Kidney epithelial cell (primary cell): ENCODE measurements at regions not wholly inside any gene's neighbourhood (a gene's known extent, or its start where the extent isn't known, plus 50 kb on each side); places are given as distances from the start of the nearest gene placed in this dataset.

ENCODE experiments used
- DNase-seq: peaks from one replicate; pipeline ENCODE4 v3.0.0-alpha.2; 2010; ENCODE audit warnings: low read depth
- H3K27me3 ChIP-seq: 2 replicates; pipeline ENCODE4 v1.6.0; 2011; ENCODE audit warnings: low read length; ENCODE audit not compliant: control insufficient read depth, insufficient read depth
- H3K36me3 ChIP-seq: 2 replicates; pipeline ENCODE4 v1.5.1; 2011; ENCODE audit warnings: low read length; ENCODE audit not compliant: control insufficient read depth, insufficient read depth
- H3K4me3 ChIP-seq: 2 replicates; pipeline ENCODE4 v1.5.1; 2011; ENCODE audit warnings: low read depth, mild to moderate bottlenecking, control low read depth, low read length
- TF ChIP-seq, protein P1 (sequence below): IDR thresholded peaks from 2 replicates; pipeline ENCODE4 v1.5.1; 2011; ENCODE audit warnings: mild to moderate bottlenecking, moderate library complexity, low read length, control low read depth, inconsistent platforms; ENCODE audit not compliant: insufficient read depth, poor library complexity, severe bottlenecking

DNA sequence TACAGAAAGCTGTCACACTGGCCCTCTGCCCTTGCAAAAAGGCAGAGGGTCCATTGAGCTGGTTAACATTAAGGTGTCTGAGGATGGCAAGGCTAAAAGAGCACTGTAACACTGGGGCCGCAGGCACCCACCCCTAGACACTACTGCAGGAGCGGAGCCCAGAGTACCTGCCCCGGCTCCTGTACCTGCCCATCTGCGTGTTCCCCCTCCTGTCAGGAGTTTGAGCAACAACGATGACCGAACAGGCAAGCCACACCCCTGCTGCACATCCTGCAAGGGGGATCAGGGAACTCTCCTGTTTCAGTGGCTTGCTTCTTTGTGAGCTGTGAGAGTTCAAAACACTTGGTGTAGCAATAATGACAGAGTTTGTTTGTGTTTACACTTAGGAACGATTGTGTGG lies 117.4 kb upstream of the STARD13 start:
- Histone ChIP-seq H3K27me3 (no peaks in the 10 kb centered on the region), H3K36me3 (no peaks in the 10 kb centered on the region), H3K4me3 (no peak overlapping the region)
- DNase-seq, result no peak
- TF ChIP-seq, protein P1, sequence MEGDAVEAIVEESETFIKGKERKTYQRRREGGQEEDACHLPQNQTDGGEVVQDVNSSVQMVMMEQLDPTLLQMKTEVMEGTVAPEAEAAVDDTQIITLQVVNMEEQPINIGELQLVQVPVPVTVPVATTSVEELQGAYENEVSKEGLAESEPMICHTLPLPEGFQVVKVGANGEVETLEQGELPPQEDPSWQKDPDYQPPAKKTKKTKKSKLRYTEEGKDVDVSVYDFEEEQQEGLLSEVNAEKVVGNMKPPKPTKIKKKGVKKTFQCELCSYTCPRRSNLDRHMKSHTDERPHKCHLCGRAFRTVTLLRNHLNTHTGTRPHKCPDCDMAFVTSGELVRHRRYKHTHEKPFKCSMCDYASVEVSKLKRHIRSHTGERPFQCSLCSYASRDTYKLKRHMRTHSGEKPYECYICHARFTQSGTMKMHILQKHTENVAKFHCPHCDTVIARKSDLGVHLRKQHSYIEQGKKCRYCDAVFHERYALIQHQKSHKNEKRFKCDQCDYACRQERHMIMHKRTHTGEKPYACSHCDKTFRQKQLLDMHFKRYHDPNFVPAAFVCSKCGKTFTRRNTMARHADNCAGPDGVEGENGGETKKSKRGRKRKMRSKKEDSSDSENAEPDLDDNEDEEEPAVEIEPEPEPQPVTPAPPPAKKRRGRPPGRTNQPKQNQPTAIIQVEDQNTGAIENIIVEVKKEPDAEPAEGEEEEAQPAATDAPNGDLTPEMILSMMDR, result no peak

DNA sequence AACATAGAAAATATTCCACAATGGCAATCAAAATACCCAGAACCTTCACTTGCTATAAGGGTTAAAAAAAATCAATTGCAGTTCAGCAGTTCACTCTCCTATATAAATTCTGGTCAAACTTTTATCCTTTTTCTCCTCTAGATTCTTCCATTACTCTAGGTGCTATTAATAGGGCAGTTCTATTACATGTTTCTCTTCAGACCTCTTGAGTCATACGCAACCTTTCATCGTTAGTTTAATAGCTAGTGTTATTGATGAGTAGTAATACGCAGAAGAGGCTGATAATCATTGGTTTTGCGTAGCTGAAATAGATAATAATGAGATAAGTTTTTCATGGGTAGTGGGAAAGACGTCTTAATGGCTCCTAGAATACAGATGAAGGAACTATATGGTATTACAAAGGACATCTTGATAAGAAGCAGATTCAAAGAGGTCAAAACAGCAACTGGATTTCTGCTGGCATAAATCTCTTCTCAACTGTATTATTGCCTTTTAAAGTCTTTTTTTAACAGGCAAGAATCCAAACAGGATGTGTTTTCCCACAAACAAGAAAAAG lies 118.3 kb upstream of the STARD13 start:
- H3K27me3 ChIP-seq, result no peaks in the 10 kb centered on the region
- TF ChIP-seq, protein P1, result no peak
- DNase-seq, result no peak
- no peaks in the 10 kb centered on the region for H3K36me3 ChIP-seq
- no peak overlapping the region for H3K4me3 ChIP-seq

DNA sequence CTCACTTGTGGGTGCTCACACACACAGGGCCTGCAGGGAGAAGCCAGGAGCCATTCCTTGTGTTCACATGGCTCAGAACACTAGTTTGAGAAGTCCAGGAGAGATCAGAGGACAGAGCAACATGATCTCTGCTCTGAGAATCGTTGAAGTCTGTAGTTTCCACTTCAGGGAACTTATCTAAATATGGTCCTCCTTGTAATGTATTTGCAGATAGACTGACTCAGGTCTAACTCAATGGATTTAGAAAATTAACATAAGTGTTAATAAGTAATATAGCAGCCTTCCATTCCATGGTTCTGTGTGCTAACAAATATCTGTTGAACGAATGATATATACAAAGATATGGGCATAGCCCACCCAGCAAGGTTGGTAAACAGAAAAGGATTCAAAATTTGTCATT lies 119.8 kb upstream of the STARD13 start:
- TF ChIP-seq, protein P1, result no peak
- no peak overlapping the region for H3K4me3 ChIP-seq
- H3K27me3 ChIP-seq, result no peaks in the 10 kb centered on the region
- H3K36me3 ChIP-seq, result no peaks in the 10 kb centered on the region
- no peak for DNase-seq

DNA sequence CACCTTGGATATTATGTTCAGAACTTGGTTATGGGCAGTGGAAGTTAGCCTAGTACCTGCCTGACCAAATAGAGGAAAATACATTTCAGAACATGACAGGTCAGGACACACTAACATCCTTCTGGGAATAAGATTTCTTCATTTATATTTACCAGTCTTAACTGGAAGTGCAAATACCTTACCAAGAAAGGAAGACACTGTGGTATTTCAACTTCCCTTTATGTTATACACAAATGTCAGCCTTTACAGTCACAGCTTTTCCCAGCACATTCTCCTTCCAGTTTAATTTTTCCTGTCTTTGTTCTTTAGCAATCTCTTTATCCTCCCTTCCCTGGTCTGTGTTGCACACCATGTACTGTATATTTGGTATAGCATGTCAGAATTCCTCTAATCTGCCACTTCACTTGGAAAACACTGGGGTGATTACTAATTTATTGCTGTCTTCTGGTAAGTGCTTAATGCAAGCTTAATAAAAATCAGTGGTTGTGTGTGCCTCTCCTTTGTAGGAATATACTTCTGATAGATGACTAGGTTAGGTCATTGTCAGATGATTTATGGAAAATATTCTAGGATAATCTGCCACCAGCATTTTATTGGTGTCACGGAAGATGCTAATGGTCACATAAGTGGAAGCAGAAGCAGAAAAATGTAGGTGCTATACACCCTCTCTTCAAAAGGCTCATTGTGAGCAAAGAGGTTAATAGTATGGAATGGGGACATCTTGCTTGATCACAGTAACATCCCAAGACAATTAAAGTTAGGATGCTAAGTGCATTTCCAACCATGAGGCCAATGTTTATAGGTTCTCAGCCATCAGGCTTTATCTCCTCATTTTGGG lies 124.3 kb upstream of the STARD13 start:
- no peaks in the 10 kb centered on the region for H3K27me3 ChIP-seq
- TF ChIP-seq, protein P1, result no peak
- no peaks in the 10 kb centered on the region for H3K36me3 ChIP-seq
- no peak overlapping the region for H3K4me3 ChIP-seq
- DNase-seq, result no peak

DNA sequence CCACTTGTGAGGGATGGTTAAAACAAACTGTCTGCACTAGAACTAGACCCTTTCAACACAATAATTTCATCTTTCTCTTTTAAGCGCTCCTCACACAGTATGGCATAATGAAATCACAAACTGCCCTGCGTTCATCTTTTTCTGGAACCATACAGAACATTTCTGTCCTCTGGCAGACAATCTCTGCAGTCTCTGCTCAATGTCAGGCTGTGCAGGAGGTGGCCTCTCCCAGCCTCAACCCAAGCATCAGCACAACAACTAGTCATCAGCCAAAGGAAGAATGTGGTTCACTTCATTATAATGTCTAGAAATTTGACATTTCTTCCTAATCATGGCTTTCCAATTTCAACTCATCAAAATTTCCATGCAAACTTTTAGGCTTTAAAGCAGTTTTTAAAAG lies 125.1 kb upstream of the STARD13 start:
- Histone ChIP-seq H3K27me3 (no peaks in the 10 kb centered on the region), H3K4me3 (no peak overlapping the region), H3K36me3 (no peaks in the 10 kb centered on the region)
- no peak for DNase-seq
- TF ChIP-seq, protein P1, result no peak
